SH-SY5Y (cell line): ENCODE measurements at regions not wholly inside any gene's neighbourhood (a gene's known extent, or its start where the extent isn't known, plus 50 kb on each side); places are given as distances from the start of the nearest gene placed in this dataset.
A peak's percentile ranks its signal among the peaks of the same experiment; 100 is the strongest.

ENCODE experiments used
- GATA2 ChIP-seq: IDR thresholded peaks from 2 replicates; pipeline ENCODE4 v1.6.1; 2011; ENCODE audit warnings: mild to moderate bottlenecking, low read depth, low read length
- GATA3 ChIP-seq: IDR thresholded peaks from 2 replicates; pipeline ENCODE4 v1.6.1; 2011; ENCODE audit warnings: low read depth, mild to moderate bottlenecking, low read length, moderate library complexity

DNA sequence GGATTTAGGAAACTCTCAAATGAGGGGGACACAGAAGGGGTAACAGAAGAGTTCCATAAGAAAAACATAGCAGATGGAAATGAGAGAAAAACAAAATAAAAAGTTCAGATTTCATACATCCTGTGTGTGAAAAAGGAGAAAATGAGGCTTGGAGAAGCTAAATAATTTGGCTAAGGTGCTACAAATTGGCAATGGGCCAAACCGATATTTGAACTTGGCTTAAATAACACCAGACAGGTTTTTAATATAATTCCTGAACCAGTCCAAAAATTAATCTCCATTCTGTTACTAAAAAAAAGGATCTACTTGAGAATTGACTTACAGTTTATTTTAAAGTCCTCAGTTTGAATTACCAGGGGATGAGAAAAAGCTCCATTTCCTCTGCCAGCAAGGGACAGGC, 342.9 kb upstream of the DPH6 start:
- TF ChIP-seq GATA3 (no peak), GATA2 (no peak)

- TF ChIP-seq GATA2: no peak
- TF ChIP-seq GATA3: no peak
Observed at GRCh38 chr15:35907511-35907910, 361.5 kb upstream of the DPH6 start.

DNA sequence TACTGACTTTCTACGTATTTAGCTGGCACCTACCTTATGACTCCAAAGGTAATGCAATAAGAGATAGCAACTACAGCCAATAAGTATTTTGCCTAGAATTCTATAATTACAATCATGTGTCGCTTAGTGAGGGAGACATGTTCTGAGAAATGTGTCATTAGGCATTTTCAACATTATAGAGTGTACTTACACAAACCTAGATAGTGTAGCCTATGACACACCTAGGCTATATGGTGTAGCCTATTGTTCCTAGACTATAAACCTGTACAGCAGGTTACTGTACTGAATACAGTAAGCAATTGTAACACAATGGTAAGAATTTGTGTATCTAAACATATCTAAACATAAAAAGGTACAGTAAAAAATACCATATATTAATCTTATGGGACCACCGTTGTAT, 363.4 kb upstream of the DPH6 start:
- TF ChIP-seq GATA2: no peak
- TF ChIP-seq GATA3: no peak

GRCh38 chr15:35910227-35910626, 364.3 kb upstream of the DPH6 start:
- TF ChIP-seq GATA3: no peak
- TF ChIP-seq GATA2: no peak

- TF ChIP-seq GATA3: no peak
- no peak for TF ChIP-seq GATA2
Observed at GRCh38 chr15:35911052-35911777, 365.2 kb upstream of the DPH6 start.

DNA sequence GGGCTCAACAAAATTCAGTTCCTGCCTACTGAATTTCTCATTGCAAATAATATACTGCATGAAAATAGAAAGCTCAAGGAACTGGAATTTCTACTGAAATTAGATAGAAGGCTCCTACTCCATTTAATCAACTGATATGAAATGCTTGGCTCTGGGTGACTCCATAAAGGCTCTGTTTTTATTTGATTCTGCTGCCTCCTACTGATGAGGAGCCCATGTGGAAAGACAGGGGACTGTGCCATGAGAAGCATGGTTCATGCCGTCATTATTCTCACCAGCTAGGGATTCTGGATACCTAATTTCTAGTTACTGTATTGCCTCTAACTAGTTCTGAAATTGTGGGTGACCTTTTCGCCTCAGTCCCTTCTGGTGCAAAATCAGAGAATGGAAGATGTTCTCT, 366.2 kb upstream of the DPH6 start:
- no peak for TF ChIP-seq GATA3
- TF ChIP-seq GATA2: no peak

DNA sequence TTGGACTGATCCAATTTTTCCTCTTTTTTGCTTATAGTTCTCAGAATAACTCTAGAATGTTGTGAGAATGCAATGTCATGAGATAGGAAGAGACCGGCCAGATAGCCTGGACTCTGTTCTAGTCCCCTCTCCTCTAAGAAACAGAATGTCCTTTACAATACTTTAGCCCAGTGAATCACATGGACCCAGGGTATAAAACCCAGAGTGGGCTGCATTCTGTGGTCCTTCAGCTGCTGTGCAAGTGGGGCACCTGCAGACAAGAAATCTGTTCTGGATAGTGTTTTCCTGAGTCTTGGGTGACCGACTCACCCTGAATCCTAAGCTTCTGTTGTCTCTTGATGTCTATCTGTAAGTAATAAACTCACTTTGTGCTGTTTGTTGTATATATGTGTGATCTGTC, 368.6 kb upstream of the DPH6 start:
- no peak for TF ChIP-seq GATA2
- no peak for TF ChIP-seq GATA3

DNA sequence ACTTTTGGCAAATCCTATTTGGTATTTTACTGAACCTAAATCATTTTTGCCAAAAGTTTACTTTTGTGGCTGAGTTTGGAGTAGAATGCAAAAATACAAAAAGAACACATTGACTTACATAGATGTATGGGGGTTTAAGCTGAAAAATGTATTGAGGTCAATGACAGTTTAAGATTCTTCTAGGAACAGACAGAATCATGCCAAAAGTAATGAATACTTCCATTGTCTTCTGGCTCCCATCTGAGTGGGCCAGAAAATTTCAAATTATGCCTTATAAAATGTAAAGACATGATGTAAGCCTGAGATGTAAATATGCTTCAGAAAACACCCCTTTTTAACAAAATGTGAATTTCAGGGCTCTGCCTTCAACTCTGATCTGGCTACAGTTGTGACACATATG, 375.1 kb upstream of the DPH6 start:
- TF ChIP-seq GATA2: no peak
- TF ChIP-seq GATA3: no peak

GRCh38 chr15:35925275-35926006, 379.5 kb upstream of the DPH6 start:
- TF ChIP-seq GATA2 (no peak), GATA3 (no peak)

DNA sequence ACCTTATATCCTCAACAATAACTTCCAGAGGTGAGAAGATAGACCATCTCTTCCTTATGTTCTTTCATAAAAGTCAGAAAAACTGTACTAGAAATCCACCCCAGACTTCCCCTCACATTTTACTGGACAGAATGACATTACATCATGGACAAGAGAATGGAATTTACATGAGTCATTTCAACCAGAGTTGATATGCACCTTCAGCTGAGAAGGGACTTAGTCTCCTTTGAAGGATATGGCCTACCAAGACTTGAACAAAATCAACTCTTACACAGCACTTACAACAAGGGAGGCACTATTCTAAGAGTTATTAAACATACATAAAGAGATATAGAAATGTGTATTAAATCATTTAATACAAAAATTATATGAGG, 380.0 kb upstream of the DPH6 start:
- TF ChIP-seq GATA3 (no peak), GATA2 (no peak)

DNA sequence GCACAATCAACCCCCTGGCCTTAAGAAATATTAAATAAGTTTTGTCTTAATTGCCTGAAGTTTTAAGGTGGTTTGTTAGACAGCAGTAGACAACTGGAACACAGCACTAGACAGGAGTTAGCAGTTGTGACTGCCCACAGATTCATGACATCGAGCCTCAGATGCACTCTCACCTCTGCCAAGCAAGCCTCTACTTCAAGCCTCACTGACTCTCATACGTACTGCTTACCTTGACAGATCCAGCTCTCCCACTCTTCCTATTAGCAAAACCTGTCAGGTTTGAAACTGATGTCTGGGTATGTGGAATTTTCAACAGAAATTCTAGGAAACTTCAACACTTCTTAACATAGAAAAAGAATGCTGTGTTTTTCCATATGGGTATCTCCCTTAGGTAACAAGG, 382.9 kb upstream of the DPH6 start:
- no peak for TF ChIP-seq GATA2
- no peak for TF ChIP-seq GATA3

DNA sequence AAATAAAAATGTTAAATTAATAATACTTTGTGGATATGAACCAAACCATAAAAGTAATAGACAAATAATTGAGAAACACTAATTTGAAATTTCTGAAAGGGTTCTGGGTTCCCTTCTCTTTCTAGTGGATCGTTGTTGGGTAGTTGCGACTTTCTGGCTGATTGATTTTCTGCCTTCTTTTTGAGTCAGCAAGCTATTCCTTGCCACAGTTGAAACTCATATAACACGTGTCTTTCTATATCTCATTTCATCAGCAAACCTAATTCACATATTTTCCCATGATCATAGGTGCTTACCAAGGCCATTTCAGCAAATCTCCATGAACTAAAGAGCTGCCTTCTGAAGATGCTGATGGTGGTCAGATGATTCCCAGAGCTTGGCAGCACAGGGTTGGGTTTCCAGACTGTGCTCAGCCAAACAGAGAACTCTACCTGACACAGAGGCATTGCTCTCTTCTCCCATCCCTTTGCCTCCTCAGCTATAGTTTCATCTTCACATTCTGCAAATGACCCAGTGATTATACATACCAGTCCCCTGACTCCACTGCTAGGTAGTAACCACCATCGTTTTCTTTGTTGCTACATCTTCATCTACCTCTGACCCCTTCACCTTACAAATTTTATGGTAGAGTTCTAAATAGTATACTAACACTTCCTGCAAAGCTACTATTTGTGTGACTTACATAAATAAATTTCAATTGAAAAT, 383.9 kb upstream of the DPH6 start:
- TF ChIP-seq GATA3: no peak
- TF ChIP-seq GATA2: no peak

DNA sequence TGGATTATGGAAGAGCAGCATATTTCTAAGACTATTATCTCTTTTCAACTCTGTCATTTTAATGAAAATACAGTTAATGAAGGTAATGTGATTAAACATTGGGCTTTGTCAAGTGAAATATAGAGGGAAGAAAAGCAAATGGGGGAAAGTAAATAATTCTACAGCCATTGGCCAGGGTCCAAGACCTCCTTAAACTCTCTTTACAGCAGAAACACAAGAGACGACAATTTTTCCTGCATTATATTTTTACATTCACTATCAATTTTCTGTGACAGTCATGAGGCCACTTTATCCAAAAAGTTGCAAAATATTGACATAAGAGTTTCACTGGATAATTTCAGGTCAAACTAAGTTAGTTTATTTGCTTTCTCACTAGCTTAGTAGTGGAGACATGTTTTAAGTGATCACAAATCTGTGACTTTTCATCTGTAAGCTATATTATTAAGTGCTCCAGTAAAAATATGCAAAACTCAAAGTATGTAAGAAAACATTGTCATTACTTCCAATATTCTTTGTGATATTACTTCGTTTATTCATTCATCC, 385.9 kb upstream of the DPH6 start:
- TF ChIP-seq GATA3: no peak
- TF ChIP-seq GATA2: no peak

- TF ChIP-seq GATA2 (peak; percentile 95), GATA3 (peak; percentile 90)
Observed at GRCh38 chr15:35932531-35932930, 386.6 kb upstream of the DPH6 start.
